AG04449 (cell line): ENCODE measurements at regions not wholly inside any gene's neighbourhood (a gene's known extent, or its start where the extent isn't known, plus 50 kb on each side); places are given as distances from the start of the nearest gene placed in this dataset.

Experiments used
- CTCF ChIA-PET: fragments of 350-600 bp; formaldehyde crosslinking; extraction: SDS; loops from one replicate; lab custom pipeline; 2021; ENCODE audit warnings: antibody characterized with exemption; lab: Yijun Ruan, JAX
- POLR2A ChIA-PET: fragments of 400-600, 350-600 bp; formaldehyde crosslinking; extraction: SDS; loops from one replicate; lab custom pipeline; 2020; ENCODE audit warnings: antibody characterized with exemption, inconsistent platforms; lab: Yijun Ruan, JAX
- DNase-seq: peaks from one replicate; pipeline ENCODE4 v3.0.0-alpha.2; 2010; ENCODE audit warnings: low read depth, low spot score
- H3K4me3 ChIP-seq: 2 replicates; pipeline ENCODE4 v1.5.1; 2011; ENCODE audit warnings: low read depth, mild to moderate bottlenecking, control low read depth, low read length
- TF ChIP-seq, protein P1 (sequence below): IDR thresholded peaks from one replicate; pipeline ENCODE4 v1.5.1; 2011; ENCODE audit warnings: mild to moderate bottlenecking, moderate library complexity, low read length, control low read depth, inconsistent platforms; ENCODE audit not compliant: insufficient read depth; ENCODE audit errors: missing control alignments

GRCh38 chr10:79009145-79009544, 59.6 kb upstream of the ZMIZ1 start:
- TF ChIP-seq, protein P1, sequence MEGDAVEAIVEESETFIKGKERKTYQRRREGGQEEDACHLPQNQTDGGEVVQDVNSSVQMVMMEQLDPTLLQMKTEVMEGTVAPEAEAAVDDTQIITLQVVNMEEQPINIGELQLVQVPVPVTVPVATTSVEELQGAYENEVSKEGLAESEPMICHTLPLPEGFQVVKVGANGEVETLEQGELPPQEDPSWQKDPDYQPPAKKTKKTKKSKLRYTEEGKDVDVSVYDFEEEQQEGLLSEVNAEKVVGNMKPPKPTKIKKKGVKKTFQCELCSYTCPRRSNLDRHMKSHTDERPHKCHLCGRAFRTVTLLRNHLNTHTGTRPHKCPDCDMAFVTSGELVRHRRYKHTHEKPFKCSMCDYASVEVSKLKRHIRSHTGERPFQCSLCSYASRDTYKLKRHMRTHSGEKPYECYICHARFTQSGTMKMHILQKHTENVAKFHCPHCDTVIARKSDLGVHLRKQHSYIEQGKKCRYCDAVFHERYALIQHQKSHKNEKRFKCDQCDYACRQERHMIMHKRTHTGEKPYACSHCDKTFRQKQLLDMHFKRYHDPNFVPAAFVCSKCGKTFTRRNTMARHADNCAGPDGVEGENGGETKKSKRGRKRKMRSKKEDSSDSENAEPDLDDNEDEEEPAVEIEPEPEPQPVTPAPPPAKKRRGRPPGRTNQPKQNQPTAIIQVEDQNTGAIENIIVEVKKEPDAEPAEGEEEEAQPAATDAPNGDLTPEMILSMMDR: no peak
- H3K4me3 ChIP-seq: no peak overlapping the region
- ChIA-PET CTCF (no interaction called here), POLR2A (no interaction called here)
- DNase-seq: no peak

GRCh38 chr10:79012567-79012966, 56.2 kb upstream of the ZMIZ1 start:
- TF ChIP-seq, protein P1: no peak
- ChIA-PET CTCF (interaction anchor here (0.6 to 1.1 kb wide), 2 partner anchors 10 to 353 kb away, joined by 3 to 5 read pairs; no protein-coding TSS in a partner anchor), POLR2A (no interaction called here)
- no peak overlapping the region for H3K4me3 ChIP-seq
- DNase-seq: no peak

- H3K4me3 ChIP-seq: no peak overlapping the region
- POLR2A ChIA-PET: no interaction called here
- TF ChIP-seq, protein P1: no peak
- CTCF ChIA-PET: interaction anchor here (1.1 kb wide), 1 partner anchor 9 kb away, joined by 3 read pairs; no protein-coding TSS in a partner anchor
- no peak for DNase-seq
These were observed 55.3 kb upstream of the ZMIZ1 start for GRCh38 chr10:79013406-79013987.

DNA sequence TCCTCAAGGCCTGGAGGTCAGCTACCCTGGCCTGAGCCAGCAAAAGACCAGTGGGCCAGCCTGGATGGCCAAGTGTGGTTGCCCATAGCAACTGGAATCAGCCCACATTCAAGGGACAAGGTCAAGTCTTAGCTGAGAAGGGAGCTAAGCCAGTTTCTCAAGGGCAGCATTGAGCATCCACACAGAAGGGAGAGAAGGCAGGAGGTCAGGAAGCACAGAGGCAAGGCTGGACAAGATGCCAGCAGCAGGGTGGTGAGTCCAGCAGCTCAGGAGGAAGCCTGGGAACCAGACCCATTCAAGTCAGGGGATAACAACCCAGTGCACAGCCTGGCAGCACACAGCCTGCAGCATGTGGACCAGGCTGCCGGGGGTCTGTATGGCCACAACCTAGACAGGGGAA, 54.0 kb upstream of the ZMIZ1 start:
- TF ChIP-seq, protein P1: no peak
- DNase-seq: no peak
- no peak overlapping the region for H3K4me3 ChIP-seq
- ChIA-PET POLR2A (no interaction called here), CTCF (interaction anchor here (1.0 kb wide), 1 partner anchor 9 kb away, joined by 3 read pairs; no protein-coding TSS in a partner anchor)

GRCh38 chr10:79017882-79018520, 50.8 kb upstream of the ZMIZ1 start:
- DNase-seq: no peak
- TF ChIP-seq, protein P1: no peak
- no peak overlapping the region for H3K4me3 ChIP-seq
- POLR2A ChIA-PET: no interaction called here
- CTCF ChIA-PET: interaction anchor here (1.5 kb wide), 1 partner anchor 43 kb away, joined by 5 read pairs; no protein-coding TSS in a partner anchor

DNA sequence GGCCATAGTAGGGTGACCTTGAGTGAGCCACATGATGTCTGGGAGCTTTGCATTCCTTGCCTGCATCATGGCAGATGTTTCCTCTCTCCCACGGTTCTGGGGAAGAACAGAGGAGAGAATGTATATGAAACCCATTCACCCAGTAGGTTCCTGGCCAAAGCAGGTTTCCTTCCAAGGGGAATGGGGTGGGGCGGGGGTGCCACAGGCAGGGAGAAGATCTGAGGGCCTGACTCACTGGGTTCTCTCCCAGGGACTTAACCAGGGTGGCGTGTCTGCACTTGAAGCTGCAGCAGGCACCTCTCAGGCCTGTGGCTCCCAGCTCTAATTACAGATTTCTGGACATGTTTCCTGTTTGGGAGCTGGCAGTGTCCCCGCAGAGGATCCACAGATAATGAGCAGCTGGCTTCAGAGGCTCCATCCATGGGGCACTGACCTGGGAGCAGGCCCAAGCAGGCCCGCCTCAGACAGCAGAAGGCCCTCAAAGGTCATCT, 50.2 kb upstream of the ZMIZ1 start:
- no peak for DNase-seq
- ChIA-PET POLR2A (no interaction called here), CTCF (interaction anchor here (0.8 to 1.5 kb wide), 2 partner anchors 43 to 48 kb away, joined by 4 to 5 read pairs; no protein-coding TSS in a partner anchor)
- TF ChIP-seq, protein P1: no peak
- H3K4me3 ChIP-seq: no peak overlapping the region
